GM23338 (cell line): ENCODE measurements at regions not wholly inside any gene's neighbourhood (a gene's known extent, or its start where the extent isn't known, plus 50 kb on each side); places are given as distances from the start of the nearest gene placed in this dataset.
A peak's percentile ranks its signal among the peaks of the same experiment; 100 is the strongest.

Source experiments
- CREB1 ChIP-seq: fragments of 250-450 bp; sonication (Bioruptor Pico); IDR thresholded peaks from 2 replicates; pipeline ENCODE4 v1.5.0; 2020; ENCODE audit warnings: low read depth, mild to moderate bottlenecking, moderate library complexity
- JUNB ChIP-seq: IDR thresholded peaks from one replicate; pipeline ENCODE4 v1.6.1; 2016; ENCODE audit warnings: antibody characterized with exemption; ENCODE audit not compliant: unreplicated experiment
- NANOG ChIP-seq: IDR thresholded peaks from 2 replicates; pipeline ENCODE4 v1.6.1; 2016; ENCODE audit warnings: antibody characterized with exemption, borderline replicate concordance
- POLR2AphosphoS5 ChIP-seq: IDR thresholded peaks from 2 replicates; pipeline ENCODE4 v1.6.1; 2016; ENCODE audit warnings: antibody characterized with exemption, low read depth
- REST ChIP-seq: IDR thresholded peaks from one replicate; pipeline ENCODE4 v1.6.1; 2018; ENCODE audit warnings: antibody characterized with exemption; ENCODE audit not compliant: unreplicated experiment
- ZNF462 ChIP-seq: fragments of 250-450 bp; sonication (Bioruptor Pico); IDR thresholded peaks from 2 replicates; pipeline ENCODE4 v1.5.0; 2020; ENCODE audit warnings: mild to moderate bottlenecking, moderate library complexity
- TF ChIP-seq, protein P1 (sequence below), 2 experiments: fragments of 200-600 bp in 1 of 2; sonication (generic) in 1 of 2; conservative IDR thresholded peaks; 2 replicates each; pipeline versions ENCODE4 v1.5.1 to v1.6.1; 2016 to 2017; ENCODE audit warnings: antibody characterized with exemption in 2 of 2, low read depth in 2 of 2, mild to moderate bottlenecking in 2 of 2, moderate library complexity in 1 of 2
- TF ChIP-seq, protein P2 (sequence below): IDR thresholded peaks from 2 replicates; pipeline ENCODE4 v1.6.1; 2016; ENCODE audit warnings: antibody characterized with exemption

- TF ChIP-seq POLR2AphosphoS5 (no peak), CREB1 (CRISPR knock-in tag) (no peak), JUNB (no peak), ZNF462 (CRISPR knock-in tag) (no peak), NANOG (no peak), REST (no peak)
- TF ChIP-seq, protein P1, sequence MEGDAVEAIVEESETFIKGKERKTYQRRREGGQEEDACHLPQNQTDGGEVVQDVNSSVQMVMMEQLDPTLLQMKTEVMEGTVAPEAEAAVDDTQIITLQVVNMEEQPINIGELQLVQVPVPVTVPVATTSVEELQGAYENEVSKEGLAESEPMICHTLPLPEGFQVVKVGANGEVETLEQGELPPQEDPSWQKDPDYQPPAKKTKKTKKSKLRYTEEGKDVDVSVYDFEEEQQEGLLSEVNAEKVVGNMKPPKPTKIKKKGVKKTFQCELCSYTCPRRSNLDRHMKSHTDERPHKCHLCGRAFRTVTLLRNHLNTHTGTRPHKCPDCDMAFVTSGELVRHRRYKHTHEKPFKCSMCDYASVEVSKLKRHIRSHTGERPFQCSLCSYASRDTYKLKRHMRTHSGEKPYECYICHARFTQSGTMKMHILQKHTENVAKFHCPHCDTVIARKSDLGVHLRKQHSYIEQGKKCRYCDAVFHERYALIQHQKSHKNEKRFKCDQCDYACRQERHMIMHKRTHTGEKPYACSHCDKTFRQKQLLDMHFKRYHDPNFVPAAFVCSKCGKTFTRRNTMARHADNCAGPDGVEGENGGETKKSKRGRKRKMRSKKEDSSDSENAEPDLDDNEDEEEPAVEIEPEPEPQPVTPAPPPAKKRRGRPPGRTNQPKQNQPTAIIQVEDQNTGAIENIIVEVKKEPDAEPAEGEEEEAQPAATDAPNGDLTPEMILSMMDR (conservative IDR thresholded peaks at IDR 0.05; ENCODE audit: low read depth in 2 of 2), result peak; percentile 96 to 99
- TF ChIP-seq, protein P2, sequence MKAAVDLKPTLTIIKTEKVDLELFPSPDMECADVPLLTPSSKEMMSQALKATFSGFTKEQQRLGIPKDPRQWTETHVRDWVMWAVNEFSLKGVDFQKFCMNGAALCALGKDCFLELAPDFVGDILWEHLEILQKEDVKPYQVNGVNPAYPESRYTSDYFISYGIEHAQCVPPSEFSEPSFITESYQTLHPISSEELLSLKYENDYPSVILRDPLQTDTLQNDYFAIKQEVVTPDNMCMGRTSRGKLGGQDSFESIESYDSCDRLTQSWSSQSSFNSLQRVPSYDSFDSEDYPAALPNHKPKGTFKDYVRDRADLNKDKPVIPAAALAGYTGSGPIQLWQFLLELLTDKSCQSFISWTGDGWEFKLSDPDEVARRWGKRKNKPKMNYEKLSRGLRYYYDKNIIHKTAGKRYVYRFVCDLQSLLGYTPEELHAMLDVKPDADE, result no peak
Measured at GRCh38 chr16:72501739-72502593, 330.0 kb upstream of the PMFBP1 start.
